ENCODE measurements at regions not wholly inside any gene's neighbourhood (a gene's known extent, or its start where the extent isn't known, plus 50 kb on each side); places are given as distances from the start of the nearest gene placed in this dataset.
"Not testable (repeated sequence)": the region's sequence is repeated elsewhere in the genome, so short reads cannot be mapped to it uniquely, and the experiment has no call there.

DNA sequence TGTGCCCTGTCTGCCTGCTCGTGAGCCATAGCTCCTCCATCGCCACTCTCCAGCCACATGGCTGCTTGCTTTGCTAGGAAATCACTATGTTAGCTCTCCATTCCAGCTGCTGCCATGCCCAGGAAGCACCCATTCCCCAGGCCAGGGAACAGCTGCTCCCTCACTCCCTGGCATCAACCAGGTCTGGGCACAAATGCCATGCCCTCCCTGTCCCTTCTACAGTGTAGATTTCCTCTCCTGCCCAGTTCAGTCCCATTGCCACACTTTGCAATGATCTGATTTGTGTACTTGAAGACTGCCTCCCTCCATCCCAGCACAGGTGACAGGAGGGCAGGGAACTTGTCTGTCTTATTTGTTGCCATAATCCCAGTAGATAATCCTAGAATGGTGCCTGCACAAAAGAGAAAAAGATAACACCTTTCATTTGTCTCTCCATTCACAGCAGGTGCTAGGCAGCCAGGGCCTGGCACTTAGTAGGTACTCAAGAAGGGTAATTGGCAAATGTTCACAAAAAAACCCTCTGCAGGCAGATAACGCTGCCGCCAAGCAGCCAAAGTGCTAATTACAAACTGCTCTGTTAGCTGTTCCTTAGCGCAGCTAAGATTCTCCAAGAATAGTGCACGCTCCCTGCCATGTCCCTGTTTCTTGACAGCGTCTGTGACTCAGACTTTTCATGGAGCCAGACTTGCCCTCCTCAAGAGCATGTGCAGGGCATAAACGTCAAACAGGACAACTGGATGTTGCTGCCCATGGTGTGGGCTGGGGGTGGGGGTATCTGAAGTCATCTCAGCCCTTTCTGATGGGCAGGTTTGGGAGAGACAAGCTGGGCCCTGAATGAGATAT, 69.1 kb downstream of the ARL6IP4 start:
- H3K4me1 ChIP-seq (ENCODE audit: control insufficient read depth, insufficient read depth, low read length) = peaks cover 51% of the 10 kb centered on the region

DNA sequence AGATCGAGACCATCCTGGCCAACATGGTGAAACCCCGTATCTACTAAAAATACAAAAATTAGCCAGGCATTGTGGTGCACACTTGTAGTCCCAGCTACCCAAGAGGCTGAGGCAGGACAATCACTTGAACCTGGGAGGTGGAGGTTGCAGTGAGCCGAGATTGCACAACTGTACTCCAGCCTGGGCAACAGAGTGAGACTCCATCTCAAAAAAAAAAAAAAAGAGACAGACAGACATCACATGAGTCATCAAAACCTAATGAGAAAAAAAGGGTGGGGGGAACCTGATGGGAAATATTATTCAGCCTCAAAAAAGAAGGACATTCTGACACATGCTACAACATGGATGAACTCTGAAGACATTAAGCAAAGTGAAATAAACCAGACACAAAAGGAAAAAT, 67.4 kb downstream of the ARL6IP4 start:
- not testable (repeated sequence) for H3K36me3 ChIP-seq (ENCODE audit: control insufficient read depth in 2 of 2, insufficient read depth in 2 of 2, low read length in 2 of 2); H3K9ac ChIP-seq (ENCODE audit: low read length in 2 of 2); H3K27ac ChIP-seq (ENCODE audit: low read length); H3K4me3 ChIP-seq (ENCODE audit: low read length in 2 of 2); H3K9me3 ChIP-seq (ENCODE audit: control insufficient read depth in 2 of 2, low read length in 2 of 2); H3K27me3 ChIP-seq (ENCODE audit: control insufficient read depth in 1 of 2, insufficient read depth in 2 of 2, low read length in 2 of 2)
- peaks cover 68% of the 10 kb centered on the region for H3K4me1 ChIP-seq (ENCODE audit: control insufficient read depth, insufficient read depth, low read length)

More for the DNA sequence above, 69.1 kb downstream of the ARL6IP4 start:
- no peak overlapping the region for H3K4me3 ChIP-seq (ENCODE audit: low read length in 2 of 2)
- H3K9me3 ChIP-seq (ENCODE audit: control insufficient read depth in 2 of 2, low read length in 2 of 2) = no peaks in the 10 kb centered on the region
- H3K27ac ChIP-seq (ENCODE audit: low read length) = peak overlapping the region; percentile 85
- H3K27me3 ChIP-seq (ENCODE audit: control insufficient read depth in 1 of 2, insufficient read depth in 2 of 2, low read length in 2 of 2) = no peaks in the 10 kb centered on the region
- no peaks in the 10 kb centered on the region for H3K36me3 ChIP-seq (ENCODE audit: control insufficient read depth in 2 of 2, insufficient read depth in 2 of 2, low read length in 2 of 2)
- H3K9ac ChIP-seq (ENCODE audit: low read length in 2 of 2) = peak overlapping the region in 1 of 2 donors; percentile 29

DNA sequence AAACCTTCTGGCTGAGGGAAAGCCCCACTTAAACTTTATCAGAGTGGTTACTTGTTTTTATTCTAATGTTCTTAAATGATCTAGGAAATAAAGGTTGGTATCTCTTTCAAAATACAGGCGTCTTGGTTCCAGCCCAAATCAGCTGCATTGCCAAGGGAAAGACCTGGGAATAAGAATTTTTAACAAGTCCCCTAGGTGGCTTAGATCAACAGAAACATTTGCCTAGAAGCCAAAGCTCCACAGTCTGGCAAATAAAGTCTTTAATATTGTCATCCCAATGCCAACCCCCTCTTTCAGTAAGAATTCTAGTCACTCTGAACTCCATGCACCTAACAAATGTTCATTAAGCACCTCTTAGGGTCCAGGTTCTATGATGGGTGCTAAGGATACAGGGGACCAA, 66.8 kb downstream of the ARL6IP4 start:
- H3K9ac ChIP-seq (ENCODE audit: low read length in 2 of 2) = no peak overlapping the region
- no peak overlapping the region for H3K4me3 ChIP-seq (ENCODE audit: low read length in 2 of 2)
- H3K27ac ChIP-seq (ENCODE audit: low read length) = no peak overlapping the region
- H3K4me1 ChIP-seq (ENCODE audit: control insufficient read depth, insufficient read depth, low read length) = peaks cover 73% of the 10 kb centered on the region
- no peaks in the 10 kb centered on the region for H3K36me3 ChIP-seq (ENCODE audit: control insufficient read depth in 2 of 2, insufficient read depth in 2 of 2, low read length in 2 of 2)
- H3K9me3 ChIP-seq (ENCODE audit: control insufficient read depth in 2 of 2, low read length in 2 of 2) = no peaks in the 10 kb centered on the region
- no peaks in the 10 kb centered on the region for H3K27me3 ChIP-seq (ENCODE audit: control insufficient read depth in 1 of 2, insufficient read depth in 2 of 2, low read length in 2 of 2)

DNA sequence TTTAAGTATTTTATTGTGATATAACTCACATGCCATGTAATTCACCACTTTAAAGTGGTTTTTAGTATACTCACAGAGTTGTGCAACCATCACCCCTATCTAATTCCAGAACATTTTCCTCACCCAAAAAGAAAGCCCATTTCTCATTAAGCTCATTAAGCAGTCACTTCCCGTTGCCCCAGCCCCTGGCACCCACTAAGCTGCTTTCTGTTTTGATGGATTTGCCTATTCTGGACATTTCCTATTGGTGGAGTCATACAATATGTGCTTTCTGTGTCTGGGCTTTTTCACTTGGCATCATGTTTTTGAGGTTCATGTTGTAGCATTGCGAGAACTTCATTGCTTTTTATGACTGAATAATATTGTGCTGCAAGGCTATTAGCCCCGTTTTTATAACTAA, 66.0 kb downstream of the ARL6IP4 start:
- Histone ChIP-seq H3K36me3 (ENCODE audit: control insufficient read depth in 2 of 2, insufficient read depth in 2 of 2, low read length in 2 of 2) (no peaks in the 10 kb centered on the region), H3K27ac (ENCODE audit: low read length) (no peak overlapping the region), H3K9ac (ENCODE audit: low read length in 2 of 2) (no peak overlapping the region), H3K4me3 (ENCODE audit: low read length in 2 of 2) (no peak overlapping the region), H3K4me1 (ENCODE audit: control insufficient read depth, insufficient read depth, low read length) (peaks cover 73% of the 10 kb centered on the region), H3K9me3 (ENCODE audit: control insufficient read depth in 2 of 2, low read length in 2 of 2) (no peaks in the 10 kb centered on the region), H3K27me3 (ENCODE audit: control insufficient read depth in 1 of 2, insufficient read depth in 2 of 2, low read length in 2 of 2) (no peaks in the 10 kb centered on the region)

DNA sequence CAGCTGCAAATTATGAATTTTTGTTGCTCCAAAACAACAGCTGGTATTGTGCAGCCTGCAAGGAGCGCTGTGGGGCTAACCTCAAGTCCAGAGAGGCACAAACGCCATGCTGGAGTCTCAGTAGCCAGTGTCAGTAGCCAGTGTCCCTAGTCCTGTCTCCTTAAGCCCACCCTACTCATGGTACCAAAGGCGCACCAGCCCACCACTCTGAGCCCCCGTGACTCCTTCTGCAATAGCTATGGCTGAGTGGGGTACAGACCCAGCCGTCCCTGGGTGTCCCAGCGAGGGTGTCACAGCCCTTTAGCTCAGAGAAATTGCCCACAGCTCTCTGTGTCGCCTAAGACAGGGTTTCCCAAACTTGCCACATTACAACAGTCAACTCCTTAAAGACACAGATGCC, 65.2 kb downstream of the ARL6IP4 start:
- H3K9me3 ChIP-seq (ENCODE audit: control insufficient read depth in 2 of 2, low read length in 2 of 2) = no peaks in the 10 kb centered on the region
- no peak overlapping the region for H3K4me3 ChIP-seq (ENCODE audit: low read length in 2 of 2)
- no peaks in the 10 kb centered on the region for H3K27me3 ChIP-seq (ENCODE audit: control insufficient read depth in 1 of 2, insufficient read depth in 2 of 2, low read length in 2 of 2)
- H3K4me1 ChIP-seq (ENCODE audit: control insufficient read depth, insufficient read depth, low read length) = peaks cover 68% of the 10 kb centered on the region
- no peak overlapping the region for H3K27ac ChIP-seq (ENCODE audit: low read length)
- H3K36me3 ChIP-seq (ENCODE audit: control insufficient read depth in 2 of 2, insufficient read depth in 2 of 2, low read length in 2 of 2) = no peaks in the 10 kb centered on the region
- no peak overlapping the region for H3K9ac ChIP-seq (ENCODE audit: low read length in 2 of 2)

DNA sequence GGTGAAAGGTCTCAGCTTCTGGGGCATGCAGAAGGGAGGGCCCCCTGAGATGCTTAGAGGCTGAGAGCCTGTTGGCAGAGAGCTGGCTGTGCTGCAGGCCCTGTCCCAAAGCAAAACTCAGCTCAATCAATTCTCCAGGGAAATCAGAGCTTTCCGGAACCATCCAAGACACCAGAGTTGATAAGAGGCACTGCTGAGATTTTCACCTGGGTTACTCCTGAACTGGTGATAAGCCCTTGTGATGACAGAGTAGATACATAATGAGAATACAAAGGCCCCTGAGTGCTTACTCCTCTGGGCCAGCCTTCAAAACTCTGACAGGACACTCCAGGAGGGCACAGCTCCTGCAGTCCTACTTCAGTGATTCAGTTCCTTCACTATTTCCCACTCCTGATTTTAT, 63.9 kb downstream of the ARL6IP4 start:
- Histone ChIP-seq H3K9ac (ENCODE audit: low read length in 2 of 2) (no peak overlapping the region), H3K27ac (ENCODE audit: low read length) (peak overlapping the region; percentile 62), H3K9me3 (ENCODE audit: control insufficient read depth in 2 of 2, low read length in 2 of 2) (no peaks in the 10 kb centered on the region), H3K4me3 (ENCODE audit: low read length in 2 of 2) (peak overlapping the region in 1 of 2 donors; percentile 3), H3K27me3 (ENCODE audit: control insufficient read depth in 1 of 2, insufficient read depth in 2 of 2, low read length in 2 of 2) (no peaks in the 10 kb centered on the region), H3K36me3 (ENCODE audit: control insufficient read depth in 2 of 2, insufficient read depth in 2 of 2, low read length in 2 of 2) (no peaks in the 10 kb centered on the region), H3K4me1 (ENCODE audit: control insufficient read depth, insufficient read depth, low read length) (peaks cover 55% of the 10 kb centered on the region)

DNA sequence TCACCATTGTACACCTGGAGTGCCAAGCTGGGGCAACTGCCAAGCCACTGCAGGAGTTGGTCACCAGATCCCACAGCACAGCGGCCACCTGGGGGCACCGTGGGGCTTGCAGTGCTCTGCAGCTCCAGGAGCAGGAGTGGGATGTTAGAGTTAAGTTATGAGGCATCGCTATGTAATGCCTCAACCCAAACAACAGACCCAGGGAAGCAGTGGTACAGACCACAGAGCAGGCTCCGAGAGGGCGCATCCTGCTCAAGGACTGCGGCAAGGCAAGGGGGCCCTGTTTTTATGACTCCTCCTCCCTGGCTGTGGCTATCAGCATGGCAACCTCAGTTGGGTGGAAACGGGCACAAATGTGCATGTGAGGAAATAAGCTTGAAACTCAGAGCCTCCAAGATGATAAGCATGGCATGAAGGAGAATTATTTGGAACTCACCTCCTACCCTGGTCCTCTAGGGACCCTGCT, 63.1 kb downstream of the ARL6IP4 start:
- H3K9ac ChIP-seq (ENCODE audit: low read length in 2 of 2) = peak overlapping the region in 1 of 2 donors; percentile 36
- H3K9me3 ChIP-seq (ENCODE audit: control insufficient read depth in 2 of 2, low read length in 2 of 2) = no peaks in the 10 kb centered on the region
- no peaks in the 10 kb centered on the region for H3K27me3 ChIP-seq (ENCODE audit: control insufficient read depth in 1 of 2, insufficient read depth in 2 of 2, low read length in 2 of 2)
- H3K27ac ChIP-seq (ENCODE audit: low read length) = peak overlapping the region; percentile 62
- no peaks in the 10 kb centered on the region for H3K36me3 ChIP-seq (ENCODE audit: control insufficient read depth in 2 of 2, insufficient read depth in 2 of 2, low read length in 2 of 2)
- H3K4me3 ChIP-seq (ENCODE audit: low read length in 2 of 2) = peak overlapping the region in 1 of 2 donors; percentile 55
- H3K4me1 ChIP-seq (ENCODE audit: control insufficient read depth, insufficient read depth, low read length) = peaks cover 47% of the 10 kb centered on the region

DNA sequence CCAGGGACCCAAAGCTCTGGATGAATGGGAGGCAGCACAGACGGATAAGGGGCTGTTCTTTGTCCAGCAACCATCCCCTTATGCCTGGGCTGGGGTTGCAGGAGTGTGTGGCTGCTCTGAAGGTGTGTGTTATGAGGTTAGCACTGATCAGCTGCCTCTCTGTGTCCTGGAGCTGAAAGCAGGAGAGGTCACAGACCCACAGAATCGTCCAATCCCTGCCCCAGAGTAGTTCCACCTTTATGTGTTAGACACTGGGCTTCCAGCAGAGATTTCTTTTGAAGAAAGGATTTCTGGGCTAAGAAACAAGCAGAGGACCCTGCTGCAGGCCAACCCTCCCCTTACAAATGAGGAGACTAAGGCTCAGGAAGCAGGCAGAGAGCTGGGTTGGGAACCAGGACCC, 62.4 kb downstream of the ARL6IP4 start:
- no peaks in the 10 kb centered on the region for H3K36me3 ChIP-seq (ENCODE audit: control insufficient read depth in 2 of 2, insufficient read depth in 2 of 2, low read length in 2 of 2)
- no peaks in the 10 kb centered on the region for H3K27me3 ChIP-seq (ENCODE audit: control insufficient read depth in 1 of 2, insufficient read depth in 2 of 2, low read length in 2 of 2)
- no peaks in the 10 kb centered on the region for H3K9me3 ChIP-seq (ENCODE audit: control insufficient read depth in 2 of 2, low read length in 2 of 2)
- no peak overlapping the region for H3K4me3 ChIP-seq (ENCODE audit: low read length in 2 of 2)
- peak overlapping the region; percentile 62 for H3K27ac ChIP-seq (ENCODE audit: low read length)
- H3K4me1 ChIP-seq (ENCODE audit: control insufficient read depth, insufficient read depth, low read length) = peaks cover 47% of the 10 kb centered on the region
- H3K9ac ChIP-seq (ENCODE audit: low read length in 2 of 2) = no peak overlapping the region

DNA sequence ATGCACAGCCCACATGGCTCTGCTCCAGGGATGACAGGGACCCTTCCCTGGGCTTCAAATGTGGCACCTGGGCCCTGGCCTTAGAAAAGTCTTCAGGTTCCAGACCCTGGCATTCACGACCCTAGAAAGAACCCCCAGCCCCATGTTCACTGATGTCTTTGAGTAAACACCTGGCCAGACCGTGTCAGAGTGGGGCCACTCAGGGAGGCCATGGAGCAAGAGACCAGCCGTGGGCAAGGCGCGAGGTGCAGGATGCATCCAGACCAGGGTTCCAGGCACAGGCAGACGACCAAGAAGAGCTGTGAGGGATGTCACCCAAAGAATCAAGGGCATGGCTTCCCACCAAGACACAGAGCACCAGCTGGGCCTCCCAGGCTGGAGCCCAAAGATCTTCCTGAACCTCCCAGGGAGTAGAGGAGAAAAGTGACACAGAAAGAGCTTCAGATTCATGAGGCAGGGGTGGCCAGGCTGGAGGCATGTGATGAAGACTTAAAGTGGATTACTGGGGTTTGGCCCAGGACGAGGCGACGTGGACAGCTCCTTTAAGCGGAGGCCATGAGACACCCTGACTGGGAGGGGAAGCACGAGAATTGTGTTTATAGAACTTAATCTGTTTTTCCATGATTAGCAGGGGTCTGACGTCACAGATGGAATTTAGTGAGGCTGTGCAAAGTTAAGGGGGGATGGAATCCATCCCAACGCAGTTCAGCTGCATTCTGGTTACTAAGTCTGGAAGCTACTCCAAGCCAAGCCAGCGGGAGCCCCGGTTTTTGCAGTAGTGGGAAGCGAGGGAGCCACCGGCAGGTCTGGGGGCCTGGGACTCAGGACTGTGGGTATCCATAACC, 61.6 kb downstream of the ARL6IP4 start:
- Histone ChIP-seq H3K9ac (ENCODE audit: low read length in 2 of 2) (peak overlapping the region in 1 of 2 donors; percentile 36), H3K9me3 (ENCODE audit: control insufficient read depth in 2 of 2, low read length in 2 of 2) (no peaks in the 10 kb centered on the region), H3K27ac (ENCODE audit: low read length) (peak overlapping the region; percentile 62), H3K4me1 (ENCODE audit: control insufficient read depth, insufficient read depth, low read length) (peaks cover 44% of the 10 kb centered on the region), H3K27me3 (ENCODE audit: control insufficient read depth in 1 of 2, insufficient read depth in 2 of 2, low read length in 2 of 2) (no peaks in the 10 kb centered on the region), H3K36me3 (ENCODE audit: control insufficient read depth in 2 of 2, insufficient read depth in 2 of 2, low read length in 2 of 2) (no peaks in the 10 kb centered on the region), H3K4me3 (ENCODE audit: low read length in 2 of 2) (peak overlapping the region in 1 of 2 donors; percentile 8)

DNA sequence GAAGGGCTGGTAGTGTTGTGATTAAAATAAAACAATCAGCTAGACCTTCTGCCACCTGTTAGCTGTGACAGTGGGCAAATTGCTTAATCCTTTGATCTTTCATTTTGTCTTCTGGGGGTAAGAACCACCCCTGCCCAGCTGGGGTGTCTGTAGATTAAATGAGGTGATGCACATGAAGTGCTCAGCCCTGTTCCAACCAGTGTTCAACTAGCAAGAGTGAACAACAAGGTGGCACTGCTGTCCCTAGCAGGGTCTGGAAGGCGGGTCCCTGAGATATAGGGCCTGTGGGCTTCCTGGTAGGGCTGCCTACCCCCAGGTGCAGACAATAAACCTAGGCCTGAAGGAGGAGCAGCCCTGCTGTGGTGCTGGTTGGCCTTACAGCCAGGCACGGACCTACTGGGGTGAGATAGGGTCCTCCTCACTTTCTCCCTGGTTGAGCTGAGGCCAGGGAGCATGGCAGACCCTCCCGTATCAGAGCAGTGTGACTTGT, 60.6 kb downstream of the ARL6IP4 start:
- Histone ChIP-seq H3K9me3 (ENCODE audit: control insufficient read depth in 2 of 2, low read length in 2 of 2) (no peaks in the 10 kb centered on the region), H3K9ac (ENCODE audit: low read length in 2 of 2) (no peak overlapping the region), H3K4me1 (ENCODE audit: control insufficient read depth, insufficient read depth, low read length) (peaks cover 43% of the 10 kb centered on the region), H3K4me3 (ENCODE audit: low read length in 2 of 2) (no peak overlapping the region), H3K36me3 (ENCODE audit: control insufficient read depth in 2 of 2, insufficient read depth in 2 of 2, low read length in 2 of 2) (no peaks in the 10 kb centered on the region), H3K27me3 (ENCODE audit: control insufficient read depth in 1 of 2, insufficient read depth in 2 of 2, low read length in 2 of 2) (no peaks in the 10 kb centered on the region), H3K27ac (ENCODE audit: low read length) (no peak overlapping the region)

All from stomach smooth muscle (tissue), 2 donors.